ENCODE measurements at regions not wholly inside any gene's neighbourhood (a gene's known extent, or its start where the extent isn't known, plus 50 kb on each side); places are given as distances from the start of the nearest gene placed in this dataset.

- no peak overlapping the region for H2AFZ ChIP-seq (replicated peaks; ENCODE audit: low read length, poor library complexity)
- no peak overlapping the region for H2BK20ac ChIP-seq (ENCODE audit: low read depth, low read length)
- no peaks in the 10 kb centered on the region for H3K9me1 ChIP-seq (ENCODE audit: insufficient read depth, low read length)
- H3K27ac ChIP-seq (ENCODE audit: insufficient read depth, low read length): no peak overlapping the region
- WGBS, 2 experiments (ENCODE audit: extremely low coverage in 2 of 2, insufficient read length in 1 of 2): 85% methylated on average over 4 of the region's 16 CpGs; no CpG with 5 or more reads in 1 of the 2 experiments
- H3K14ac ChIP-seq (replicated peaks; ENCODE audit: low read depth, low read length): no peak overlapping the region
- TF ChIP-seq NFE2L2 (IDR thresholded peaks at IDR 0.05; ENCODE audit: low read depth, low read length) (no peak), MAFK (IDR thresholded peaks at IDR 0.05; ENCODE audit: low read depth, low read length) (no peak), FOS (IDR thresholded peaks at IDR 0.05; ENCODE audit: low read depth, low read length) (no peak), MAZ (IDR thresholded peaks at IDR 0.05; ENCODE audit: borderline replicate concordance, low read depth, low read length) (no peak), ELK1 (IDR thresholded peaks at IDR 0.05; ENCODE audit: borderline replicate concordance, low read depth, low read length) (no peak)
- no peak overlapping the region for H2AK9ac ChIP-seq (replicated peaks; ENCODE audit: low read depth, low read length, poor library complexity)
- no peak overlapping the region for H2AK5ac ChIP-seq (ENCODE audit: low read depth, low read length)
- BruUV-seq (replicated peaks): no TSS peak
- H4K20me1 ChIP-seq (ENCODE audit: insufficient read depth, low read length): no peaks in the 10 kb centered on the region
- H2BK15ac ChIP-seq (ENCODE audit: low read depth, low read length): no peak overlapping the region
- POLR2A ChIA-PET (ENCODE audit: unreplicated experiment): no interaction called here
- dilution Hi-C loops (cut with HindIII; ENCODE audit: low sequenced_read_pairs, unreplicated experiment) (no loop called here), in situ Hi-C loops (cut with MboI; ENCODE audit: low sequenced_read_pairs) (no loop called here), intact Hi-C loops (cut with micrococcal nuclease) (no loop called here)
- H4K91ac ChIP-seq (ENCODE audit: insufficient read depth, low read depth, low read length): no peak overlapping the region
- H3K79me1 ChIP-seq (ENCODE audit: low read depth in 1 of 2, low read length in 2 of 2): no peaks in the 10 kb centered on the region
- H2BK5ac ChIP-seq (ENCODE audit: low read depth, low read length, poor library complexity, severe bottlenecking): no peak overlapping the region
- H3K27me3 ChIP-seq (ENCODE audit: control insufficient read depth, insufficient read depth, low read length): no peaks in the 10 kb centered on the region
- H3K36me3 ChIP-seq (ENCODE audit: control insufficient read depth, insufficient read depth, low read length): no peaks in the 10 kb centered on the region
- H3K4ac ChIP-seq (ENCODE audit: low read depth, low read length): no peak overlapping the region
- no peak overlapping the region for H4K5ac ChIP-seq (ENCODE audit: low read depth, low read length)
- H3K56ac ChIP-seq (ENCODE audit: extremely low read depth, insufficient read depth, low read length): no peak overlapping the region
- CTCF ChIA-PET: no interaction called here
- H4K8ac ChIP-seq (ENCODE audit: low read depth in 2 of 2, low read length in 2 of 2): no peak overlapping the region
- no peak overlapping the region for H3K4me3 ChIP-seq (ENCODE audit: insufficient read depth, low read depth, low read length)
- peaks cover 21% of the 10 kb centered on the region for H3K9me3 ChIP-seq (ENCODE audit: control insufficient read depth, insufficient read depth, low read length)
- H3K23ac ChIP-seq (ENCODE audit: low read depth, low read length): no peak overlapping the region
- H3K18ac ChIP-seq (ENCODE audit: low read depth, low read length): no peak overlapping the region
- no peak overlapping the region for H2BK120ac ChIP-seq (ENCODE audit: low read depth, low read length)
- DNase-seq (no peak), ATAC-seq (ENCODE audit: low read depth) (no peak)
- no peak overlapping the region for H3K9ac ChIP-seq (ENCODE audit: low read depth, low read length)
- H3K4me2 ChIP-seq (ENCODE audit: low read depth, low read length): no peak overlapping the region
- no peaks in the 10 kb centered on the region for H3K4me1 ChIP-seq (ENCODE audit: control insufficient read depth, insufficient read depth, low read length)
Measured at GRCh38 chr20:60599381-60599780, 641.2 kb downstream of the CDH26 start.
